Keratinocyte (primary cell): ENCODE measurements at regions not wholly inside any gene's neighbourhood (a gene's known extent, or its start where the extent isn't known, plus 50 kb on each side); places are given as distances from the start of the nearest gene placed in this dataset.

Source experiments
- DNase-seq: peaks from one replicate; pipeline ENCODE4 v3.0.0-alpha.2; 2011; ENCODE audit warnings: low read depth, missing footprints, low spot score
- FAIRE-seq: peaks from 2 replicates; lab custom pipeline; 2011; peaks lifted over from hg19 to GRCh38; lab: Jason Lieb, UNC
- H2AFZ ChIP-seq: 2 replicates; pipeline ENCODE4 v1.6.0; 2012; ENCODE audit warnings: low read length, control low read depth, inconsistent platforms; ENCODE audit not compliant: control insufficient read depth
- H3K27ac ChIP-seq: 2 replicates; pipeline ENCODE4 v1.5.1; 2011; ENCODE audit warnings: low read length; ENCODE audit not compliant: control insufficient read depth, insufficient read depth
- H3K27me3 ChIP-seq: 3 replicates; pipeline ENCODE4 v1.6.0; 2011; ENCODE audit warnings: low read length; ENCODE audit not compliant: control insufficient read depth, insufficient read depth; ENCODE audit errors: extremely low read depth
- H3K36me3 ChIP-seq, 2 experiments: 2 replicates in 1 of 2; 3 replicates in 1 of 2; pipeline ENCODE4 v1.5.1; 2011; ENCODE audit warnings: low read length in 2 of 2, mild to moderate bottlenecking in 1 of 2; ENCODE audit not compliant: control insufficient read depth in 2 of 2, insufficient read depth in 2 of 2; ENCODE audit errors: extremely low read depth in 1 of 2
- H3K4me1 ChIP-seq: 3 replicates; pipeline ENCODE4 v1.5.1; 2011; ENCODE audit warnings: low read length; ENCODE audit not compliant: control insufficient read depth, insufficient read depth; ENCODE audit errors: extremely low read depth
- H3K4me2 ChIP-seq: 3 replicates; pipeline ENCODE4 v1.6.0; 2011; ENCODE audit warnings: low read depth, low read length; ENCODE audit not compliant: control insufficient read depth, insufficient read depth; ENCODE audit errors: extremely low read depth
- H3K4me3 ChIP-seq, 3 experiments: fragments of 200-600 bp in 1 of 3; sonication (generic) in 1 of 3; 2 replicates in 2 of 3; 3 replicates in 1 of 3; pipeline ENCODE4 v1.5.1; 2011 to 2016; ENCODE audit warnings: low read length in 3 of 3, mild to moderate bottlenecking in 3 of 3, control low read depth in 2 of 3, inconsistent platforms in 1 of 3, low read depth in 1 of 3, mixed read lengths in 1 of 3, mixed run types in 1 of 3, moderate library complexity in 1 of 3; ENCODE audit not compliant: control insufficient read depth in 2 of 3, insufficient read depth in 2 of 3; ENCODE audit errors: extremely low read depth in 1 of 3
- H3K79me2 ChIP-seq: 2 replicates; pipeline ENCODE4 v1.6.0; 2012; ENCODE audit warnings: low read length; ENCODE audit not compliant: control insufficient read depth, insufficient read depth
- H3K9ac ChIP-seq: 3 replicates; pipeline ENCODE4 v1.6.0; 2011; ENCODE audit warnings: low read length; ENCODE audit not compliant: control insufficient read depth, insufficient read depth; ENCODE audit errors: extremely low read depth
- H3K9me1 ChIP-seq: 3 replicates; pipeline ENCODE4 v1.6.0; 2011; ENCODE audit warnings: low read length; ENCODE audit not compliant: control insufficient read depth, insufficient read depth; ENCODE audit errors: extremely low read depth
- H3K9me3 ChIP-seq: 2 replicates; pipeline ENCODE4 v1.5.1; 2012; ENCODE audit warnings: low read depth, low read length; ENCODE audit not compliant: control insufficient read depth
- H4K20me1 ChIP-seq: 3 replicates; pipeline ENCODE4 v1.6.0; 2011; ENCODE audit warnings: low read length; ENCODE audit not compliant: control insufficient read depth, insufficient read depth; ENCODE audit errors: extremely low read depth
- EZH2 ChIP-seq: IDR thresholded peaks from one replicate; pipeline ENCODE4 v1.6.1; 2012; ENCODE audit warnings: inconsistent platforms, mild to moderate bottlenecking, low read length, moderate library complexity
- dilution Hi-C: fragments of 300-500 bp; cut with MboI; formaldehyde crosslinking; loops from one replicate; pipeline ENCODE4 v1.7.0; 2020; ENCODE audit warnings: low sequenced_read_pairs; ENCODE audit not compliant: extremely low pct_ligation_motif_present
- TF ChIP-seq, protein P1 (sequence below), 3 experiments: IDR thresholded peaks in 1 of 3; conservative IDR thresholded peaks in 1 of 3; optimal IDR thresholded peaks in 1 of 3; 2 replicates in 2 of 3; 3 replicates in 1 of 3; pipeline versions ENCODE3 to v1.5.1; 2011; ENCODE audit warnings: low read length in 3 of 3, mild to moderate bottlenecking in 3 of 3, moderate library complexity in 2 of 3, control low read depth in 1 of 3, inconsistent platforms in 1 of 3; ENCODE audit not compliant: insufficient read depth in 2 of 3; ENCODE audit errors: extremely low read depth in 1 of 3

DNA sequence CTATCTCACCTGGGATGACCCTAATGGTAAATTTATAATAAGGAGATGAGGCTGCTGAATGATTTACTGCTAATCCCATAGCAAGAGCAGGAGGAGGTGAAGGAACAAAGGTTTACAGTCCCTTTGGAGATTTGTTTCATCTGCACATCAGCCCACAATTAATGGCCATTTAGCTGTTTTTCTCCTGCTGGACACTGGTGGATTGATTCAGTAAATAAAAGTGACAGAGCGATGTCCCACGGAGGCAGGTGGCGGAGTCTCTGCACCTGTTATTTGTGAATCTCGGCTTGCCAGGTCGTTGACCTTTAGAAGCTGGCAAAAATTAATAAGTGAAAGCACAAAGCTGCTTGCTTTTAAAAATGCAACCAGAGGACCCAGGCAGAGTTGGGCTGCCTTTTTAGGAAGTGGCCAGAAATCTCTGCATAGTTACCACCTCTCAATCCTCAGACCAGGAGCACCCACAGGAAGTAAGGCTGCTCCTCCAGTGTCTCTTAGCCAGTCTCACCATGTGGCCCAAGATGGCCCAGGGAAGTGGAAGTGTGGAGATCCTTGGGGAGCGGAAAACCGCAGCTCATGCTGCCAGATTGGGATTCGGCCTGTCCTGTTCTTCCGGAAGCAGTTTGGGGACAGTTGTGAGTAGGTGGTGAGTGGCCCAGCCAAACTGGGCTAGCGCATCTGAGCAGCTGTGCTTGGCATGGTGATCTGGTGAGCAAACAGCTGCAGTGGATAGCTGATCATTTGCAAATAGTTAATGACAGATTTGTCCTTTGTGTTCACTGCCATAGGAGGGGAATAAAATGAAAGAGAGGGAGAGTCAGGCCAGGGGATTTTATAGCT lies 1005.7 kb upstream of the PIK3C3 start:
- H3K9me1 ChIP-seq: no peaks in the 10 kb centered on the region
- H3K27ac ChIP-seq: no peak overlapping the region
- TF ChIP-seq, protein P1, sequence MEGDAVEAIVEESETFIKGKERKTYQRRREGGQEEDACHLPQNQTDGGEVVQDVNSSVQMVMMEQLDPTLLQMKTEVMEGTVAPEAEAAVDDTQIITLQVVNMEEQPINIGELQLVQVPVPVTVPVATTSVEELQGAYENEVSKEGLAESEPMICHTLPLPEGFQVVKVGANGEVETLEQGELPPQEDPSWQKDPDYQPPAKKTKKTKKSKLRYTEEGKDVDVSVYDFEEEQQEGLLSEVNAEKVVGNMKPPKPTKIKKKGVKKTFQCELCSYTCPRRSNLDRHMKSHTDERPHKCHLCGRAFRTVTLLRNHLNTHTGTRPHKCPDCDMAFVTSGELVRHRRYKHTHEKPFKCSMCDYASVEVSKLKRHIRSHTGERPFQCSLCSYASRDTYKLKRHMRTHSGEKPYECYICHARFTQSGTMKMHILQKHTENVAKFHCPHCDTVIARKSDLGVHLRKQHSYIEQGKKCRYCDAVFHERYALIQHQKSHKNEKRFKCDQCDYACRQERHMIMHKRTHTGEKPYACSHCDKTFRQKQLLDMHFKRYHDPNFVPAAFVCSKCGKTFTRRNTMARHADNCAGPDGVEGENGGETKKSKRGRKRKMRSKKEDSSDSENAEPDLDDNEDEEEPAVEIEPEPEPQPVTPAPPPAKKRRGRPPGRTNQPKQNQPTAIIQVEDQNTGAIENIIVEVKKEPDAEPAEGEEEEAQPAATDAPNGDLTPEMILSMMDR (optimal IDR thresholded peaks at IDR 0.05 in 1 of 3, IDR thresholded peaks at IDR 0.05 in 1 of 3, conservative IDR thresholded peaks at IDR 0.05 in 1 of 3; ENCODE audit: extremely low read depth in 1 of 3, insufficient read depth in 2 of 3, low read length in 3 of 3): no peak
- TF ChIP-seq EZH2: no peak
- H3K4me1 ChIP-seq: no peaks in the 10 kb centered on the region
- no peak overlapping the region for H2AFZ ChIP-seq
- no peaks in the 10 kb centered on the region for H3K79me2 ChIP-seq
- no peak overlapping the region for H3K4me3 ChIP-seq
- H3K9ac ChIP-seq: no peak overlapping the region
- H3K9me3 ChIP-seq: no peaks in the 10 kb centered on the region
- dilution Hi-C loops: no loop called here
- H3K27me3 ChIP-seq: no peaks in the 10 kb centered on the region
- no peaks in the 10 kb centered on the region for H3K36me3 ChIP-seq
- DNase-seq (no peak), FAIRE-seq (no peak)
- H4K20me1 ChIP-seq: no peaks in the 10 kb centered on the region
- no peak overlapping the region for H3K4me2 ChIP-seq

DNA sequence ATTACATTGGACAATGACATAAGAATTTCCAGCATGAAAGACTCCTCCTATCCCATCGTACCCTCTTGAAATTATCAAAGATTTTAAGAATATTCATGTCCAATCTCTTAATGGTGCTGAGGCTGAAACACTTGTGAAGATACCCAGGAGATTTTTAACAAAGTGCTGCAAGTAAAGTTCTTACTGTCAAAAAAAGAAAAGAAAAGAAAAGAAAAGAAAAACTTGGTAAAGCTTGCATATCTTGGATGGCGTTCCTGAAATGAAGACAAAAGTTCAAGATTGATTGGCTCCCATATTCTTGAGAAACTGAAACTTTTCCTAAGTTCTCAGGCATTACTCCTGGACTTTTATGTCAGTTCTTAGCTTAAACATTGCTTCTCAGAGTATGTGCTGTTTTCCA lies 1010.5 kb upstream of the PIK3C3 start:
- Histone ChIP-seq H3K9me3 (no peaks in the 10 kb centered on the region), H3K79me2 (no peaks in the 10 kb centered on the region), H3K4me3 (no peak overlapping the region), H2AFZ (no peak overlapping the region), H3K4me2 (no peak overlapping the region), H3K27me3 (no peaks in the 10 kb centered on the region), H4K20me1 (no peaks in the 10 kb centered on the region), H3K9ac (no peak overlapping the region), H3K9me1 (no peaks in the 10 kb centered on the region), H3K4me1 (no peaks in the 10 kb centered on the region), H3K36me3 (no peaks in the 10 kb centered on the region), H3K27ac (no peak overlapping the region)
- DNase-seq: no peak
- TF ChIP-seq, protein P1 (optimal IDR thresholded peaks at IDR 0.05 in 1 of 3, IDR thresholded peaks at IDR 0.05 in 1 of 3, conservative IDR thresholded peaks at IDR 0.05 in 1 of 3; ENCODE audit: extremely low read depth in 1 of 3, insufficient read depth in 2 of 3, low read length in 3 of 3): no peak
- no peak for TF ChIP-seq EZH2
- FAIRE-seq: no peak
- dilution Hi-C loops: no loop called here
